ENCODE measurements at regions not wholly inside any gene's neighbourhood (a gene's known extent, or its start where the extent isn't known, plus 50 kb on each side); places are given as distances from the start of the nearest gene placed in this dataset.

DNA sequence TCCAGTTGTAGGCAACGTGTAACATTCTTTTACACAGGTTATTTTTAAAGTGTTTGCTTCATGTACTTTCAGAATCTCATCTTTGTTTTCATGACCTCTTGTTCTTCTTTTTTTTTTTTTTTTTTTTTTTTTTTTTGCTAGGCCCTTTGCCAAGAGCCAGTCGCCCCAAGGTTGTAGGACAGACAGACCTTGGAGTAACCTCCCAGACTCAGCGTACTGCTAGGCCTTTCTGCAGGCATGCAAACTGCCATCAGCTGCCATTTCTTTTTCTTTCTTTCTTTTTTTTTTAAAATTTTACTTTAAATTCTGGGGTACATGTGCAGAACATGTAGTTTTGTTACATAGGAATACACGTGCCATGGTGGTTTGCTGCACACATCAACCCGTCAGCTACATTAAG, 452.3 kb upstream of the MDGA2 start:
- Histone ChIP-seq H3K4me2 (ENCODE audit: low read length) (no peak overlapping the region), H3K27ac (ENCODE audit: low read depth, low read length) (no peak overlapping the region), H3K79me2 (ENCODE audit: insufficient read depth, low read length) (no peaks in the 10 kb centered on the region), H2AFZ (ENCODE audit: low read depth, low read length, poor library complexity, severe bottlenecking) (no peak overlapping the region), H3K9ac (ENCODE audit: low read length) (no peak overlapping the region), H3K9me3 (ENCODE audit: control insufficient read depth in 1 of 2, insufficient read depth in 1 of 2, low read depth in 1 of 2, low read length in 2 of 2) (no peaks in the 10 kb centered on the region), H3K4me1 (ENCODE audit: control insufficient read depth in 1 of 2, insufficient read depth in 2 of 2, low read length in 2 of 2) (no peaks in the 10 kb centered on the region), H3K9me2 (ENCODE audit: insufficient read depth) (no peaks in the 10 kb centered on the region), H3K27me3 (ENCODE audit: insufficient read depth, low read length) (no peaks in the 10 kb centered on the region), H3K4me3 (replicated peaks in 1 of 2; ENCODE audit: low read depth in 1 of 2, low read length in 2 of 2) (no peak overlapping the region), H3K36me3 (ENCODE audit: control insufficient read depth in 1 of 2, insufficient read depth in 2 of 2, low read length in 2 of 2) (no peaks in the 10 kb centered on the region), H4K20me1 (ENCODE audit: insufficient read depth) (no peaks in the 10 kb centered on the region; the same call in 1 of the 2 replicates)
- ChIA-PET POLR2A (no interaction called here), CTCF (no interaction called here), RAD21 (ENCODE audit: low non-redundant PET in 1 of 2, low total read pairs in 2 of 2, uncharacterized antibody in 2 of 2, unreplicated experiment in 2 of 2) (no interaction called here)
- BruUV-seq (replicated peaks), result no TSS peak
- TF ChIP-seq, protein P1, sequence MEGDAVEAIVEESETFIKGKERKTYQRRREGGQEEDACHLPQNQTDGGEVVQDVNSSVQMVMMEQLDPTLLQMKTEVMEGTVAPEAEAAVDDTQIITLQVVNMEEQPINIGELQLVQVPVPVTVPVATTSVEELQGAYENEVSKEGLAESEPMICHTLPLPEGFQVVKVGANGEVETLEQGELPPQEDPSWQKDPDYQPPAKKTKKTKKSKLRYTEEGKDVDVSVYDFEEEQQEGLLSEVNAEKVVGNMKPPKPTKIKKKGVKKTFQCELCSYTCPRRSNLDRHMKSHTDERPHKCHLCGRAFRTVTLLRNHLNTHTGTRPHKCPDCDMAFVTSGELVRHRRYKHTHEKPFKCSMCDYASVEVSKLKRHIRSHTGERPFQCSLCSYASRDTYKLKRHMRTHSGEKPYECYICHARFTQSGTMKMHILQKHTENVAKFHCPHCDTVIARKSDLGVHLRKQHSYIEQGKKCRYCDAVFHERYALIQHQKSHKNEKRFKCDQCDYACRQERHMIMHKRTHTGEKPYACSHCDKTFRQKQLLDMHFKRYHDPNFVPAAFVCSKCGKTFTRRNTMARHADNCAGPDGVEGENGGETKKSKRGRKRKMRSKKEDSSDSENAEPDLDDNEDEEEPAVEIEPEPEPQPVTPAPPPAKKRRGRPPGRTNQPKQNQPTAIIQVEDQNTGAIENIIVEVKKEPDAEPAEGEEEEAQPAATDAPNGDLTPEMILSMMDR (IDR thresholded peaks at IDR 0.05 in 2 of 3, conservative IDR thresholded peaks at IDR 0.05 in 1 of 3; ENCODE audit: borderline replicate concordance in 1 of 3, insufficient read depth in 1 of 3, low read depth in 2 of 3, low read length in 2 of 3), result no peak
- TF ChIP-seq FOSL1 (IDR thresholded peaks at IDR 0.05; ENCODE audit: low read depth), result no peak
- TF ChIP-seq CBX3 (IDR thresholded peaks at IDR 0.05; ENCODE audit: low read depth), result no peak
- TF ChIP-seq, protein P2, sequence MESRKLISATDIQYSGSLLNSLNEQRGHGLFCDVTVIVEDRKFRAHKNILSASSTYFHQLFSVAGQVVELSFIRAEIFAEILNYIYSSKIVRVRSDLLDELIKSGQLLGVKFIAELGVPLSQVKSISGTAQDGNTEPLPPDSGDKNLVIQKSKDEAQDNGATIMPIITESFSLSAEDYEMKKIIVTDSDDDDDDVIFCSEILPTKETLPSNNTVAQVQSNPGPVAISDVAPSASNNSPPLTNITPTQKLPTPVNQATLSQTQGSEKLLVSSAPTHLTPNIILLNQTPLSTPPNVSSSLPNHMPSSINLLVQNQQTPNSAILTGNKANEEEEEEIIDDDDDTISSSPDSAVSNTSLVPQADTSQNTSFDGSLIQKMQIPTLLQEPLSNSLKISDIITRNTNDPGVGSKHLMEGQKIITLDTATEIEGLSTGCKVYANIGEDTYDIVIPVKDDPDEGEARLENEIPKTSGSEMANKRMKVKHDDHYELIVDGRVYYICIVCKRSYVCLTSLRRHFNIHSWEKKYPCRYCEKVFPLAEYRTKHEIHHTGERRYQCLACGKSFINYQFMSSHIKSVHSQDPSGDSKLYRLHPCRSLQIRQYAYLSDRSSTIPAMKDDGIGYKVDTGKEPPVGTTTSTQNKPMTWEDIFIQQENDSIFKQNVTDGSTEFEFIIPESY (IDR thresholded peaks at IDR 0.05; ENCODE audit: extremely low read depth, insufficient replicate concordance, low read length), result no peak
- no peak for TF ChIP-seq ZNF274 (IDR thresholded peaks at IDR 0.05; ENCODE audit: low read depth, low read length)
- TF ChIP-seq EGR1 (IDR thresholded peaks at IDR 0.05; ENCODE audit: low read depth), result no peak
- TF ChIP-seq POLR2A (IDR thresholded peaks at IDR 0.05; ENCODE audit: borderline replicate concordance, extremely low read depth, insufficient read depth, insufficient read length), result no peak
- intact Hi-C loops (cut with micrococcal nuclease), result no loop called here
- ATAC-seq (no peak), DNase-seq (ENCODE audit: low read depth, low spot score) (no peak)
